CD4-positive, alpha-beta T cell treated with Interleukin-2 at 100 ng/mL for 4 hours (primary cell): ENCODE measurements at regions not wholly inside any gene's neighbourhood (a gene's known extent, or its start where the extent isn't known, plus 50 kb on each side); places are given as distances from the start of the nearest gene placed in this dataset.

ENCODE experiments used
- DNase-seq: peaks from one replicate; pipeline ENCODE4 v3.0.0-alpha.2; 2020; ENCODE audit warnings: low spot score

DNA sequence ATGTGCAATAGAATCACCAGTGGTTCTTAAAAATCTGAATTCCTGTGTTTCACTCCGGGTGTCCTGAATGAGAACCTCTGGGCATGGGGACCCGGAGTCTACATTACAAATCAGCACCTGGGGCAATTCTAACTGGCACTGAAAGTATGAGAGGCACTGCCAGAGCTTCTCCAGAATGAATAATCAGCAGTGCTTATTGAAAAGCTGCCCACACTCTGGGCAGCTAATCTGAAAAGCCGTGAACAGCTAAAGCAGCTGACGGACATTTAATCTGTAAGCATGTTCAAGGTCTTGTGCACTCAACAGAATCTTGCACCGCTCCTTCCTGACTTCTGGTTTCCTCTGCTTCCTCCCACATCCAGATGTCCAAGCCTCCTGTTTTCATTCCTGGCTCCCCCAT lies 113.3 kb upstream of the KIF5B start:
- no peak for DNase-seq

DNA sequence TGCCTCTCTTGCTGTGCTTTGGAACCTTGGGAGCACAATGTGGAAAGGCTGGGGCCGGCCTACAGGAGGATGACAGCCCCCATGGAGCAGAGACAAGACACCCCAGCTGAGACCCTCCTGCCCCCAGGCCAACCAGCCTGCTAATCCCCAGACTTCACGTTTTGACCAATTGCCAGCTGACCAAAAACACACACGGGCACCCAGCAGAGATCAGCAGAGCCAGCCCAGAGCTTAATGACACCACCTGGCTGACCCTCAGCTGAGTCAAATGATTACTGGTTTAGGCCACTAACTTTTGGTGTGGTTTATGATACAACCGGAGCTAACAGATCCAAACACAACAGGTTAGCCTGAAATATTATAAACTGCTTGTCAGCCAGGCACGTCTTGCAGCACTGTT lies 111.2 kb upstream of the KIF5B start:
- DNase-seq, result no peak

DNA sequence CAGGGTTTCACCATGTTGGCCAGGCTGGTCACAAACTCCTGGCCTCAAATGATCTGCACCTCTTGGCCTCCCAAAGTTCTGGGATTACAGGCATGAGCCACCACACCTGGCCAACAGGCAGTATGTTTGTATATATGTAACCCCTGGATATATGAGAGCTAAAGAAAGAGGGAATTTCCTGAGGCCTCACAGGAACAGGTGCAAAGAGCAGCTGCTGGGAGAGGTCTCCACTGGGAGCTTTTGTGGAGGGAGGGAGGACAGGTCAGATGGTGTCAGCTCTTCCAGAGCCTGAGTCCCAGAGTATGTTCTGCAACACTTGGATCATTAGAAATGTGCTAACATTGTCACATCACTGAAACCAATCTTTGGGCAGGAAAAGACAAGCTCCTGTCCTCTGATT lies 110.1 kb upstream of the KIF5B start:
- no peak for DNase-seq

DNA sequence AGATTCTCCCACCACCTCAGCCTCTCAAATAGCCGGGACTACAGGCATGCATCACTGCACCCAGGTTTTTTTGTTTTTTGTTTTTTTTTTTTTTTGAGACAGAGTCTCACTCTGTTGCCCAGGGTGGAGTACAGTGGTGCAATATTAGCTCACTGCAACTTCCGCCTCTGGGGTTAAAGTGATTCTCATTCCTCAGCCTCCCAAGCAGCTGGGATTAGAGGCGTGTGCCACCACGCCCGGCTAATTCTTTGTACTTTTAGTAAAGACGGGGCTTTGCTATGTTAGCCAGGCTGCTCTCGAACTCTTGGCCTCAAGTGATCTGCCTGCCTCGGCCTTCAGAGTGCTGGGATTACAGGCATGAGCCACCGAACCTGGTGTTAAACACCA lies 107.5 kb upstream of the KIF5B start:
- no peak for DNase-seq

DNA sequence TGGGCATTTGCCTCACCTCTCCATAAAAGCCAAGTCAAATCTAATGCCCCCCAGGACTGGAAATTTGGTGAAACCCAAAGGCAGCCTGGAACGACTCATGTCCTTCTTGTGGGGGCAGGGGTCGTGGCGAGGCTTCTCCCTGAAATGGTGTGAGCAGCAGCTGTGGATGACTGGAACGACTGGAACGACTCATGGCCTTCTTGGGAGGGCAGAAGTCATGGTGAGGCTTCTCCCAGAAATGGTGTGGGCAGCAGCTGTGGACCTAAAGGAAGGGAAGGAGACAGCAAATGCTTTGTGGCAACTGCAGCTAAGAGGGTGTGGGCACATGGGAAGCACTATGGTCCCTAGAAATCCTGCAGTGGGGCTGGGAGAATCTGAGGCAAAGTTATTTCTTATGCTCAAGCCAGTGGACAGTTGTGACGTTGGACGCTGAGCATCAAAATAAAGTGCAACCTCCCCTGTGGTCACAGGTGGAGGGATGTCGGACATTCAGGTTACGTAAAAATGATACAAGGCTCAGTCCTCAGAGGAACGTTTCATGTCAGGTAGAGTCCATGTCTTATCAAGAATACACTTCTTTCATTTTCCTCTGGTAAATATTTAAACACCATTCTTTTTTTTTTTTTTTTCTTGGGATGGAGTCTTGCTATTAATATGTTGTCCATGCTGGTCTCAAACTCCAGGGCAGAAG lies 107.0 kb upstream of the KIF5B start:
- no peak for DNase-seq

- DNase-seq, result no peak
These were observed 105.4 kb upstream of the KIF5B start for GRCh38 chr10:32161586-32161985.

DNA sequence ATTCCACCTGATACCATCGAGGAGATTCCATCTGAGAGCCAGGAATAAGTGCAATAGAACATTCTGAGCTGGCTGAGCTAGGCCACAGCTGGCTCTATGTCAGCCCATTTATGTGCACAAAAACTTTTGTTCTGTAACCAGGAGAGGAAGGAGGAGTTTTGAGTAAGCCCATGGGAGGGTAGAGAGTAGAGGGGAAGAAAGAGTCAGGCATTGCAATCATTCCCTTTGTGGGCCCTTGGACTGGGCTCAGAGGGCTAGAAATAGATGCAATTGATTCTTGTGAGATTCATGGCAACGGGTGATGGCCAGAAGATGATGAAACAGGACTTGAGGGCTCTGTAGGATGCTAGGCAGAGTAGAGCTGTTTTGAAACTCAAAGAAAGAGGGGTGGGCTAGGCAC lies 104.6 kb upstream of the KIF5B start:
- no peak for DNase-seq

GRCh38 chr10:32159264-32159663 lies 103.0 kb upstream of the KIF5B start:
- DNase-seq, result no peak

DNA sequence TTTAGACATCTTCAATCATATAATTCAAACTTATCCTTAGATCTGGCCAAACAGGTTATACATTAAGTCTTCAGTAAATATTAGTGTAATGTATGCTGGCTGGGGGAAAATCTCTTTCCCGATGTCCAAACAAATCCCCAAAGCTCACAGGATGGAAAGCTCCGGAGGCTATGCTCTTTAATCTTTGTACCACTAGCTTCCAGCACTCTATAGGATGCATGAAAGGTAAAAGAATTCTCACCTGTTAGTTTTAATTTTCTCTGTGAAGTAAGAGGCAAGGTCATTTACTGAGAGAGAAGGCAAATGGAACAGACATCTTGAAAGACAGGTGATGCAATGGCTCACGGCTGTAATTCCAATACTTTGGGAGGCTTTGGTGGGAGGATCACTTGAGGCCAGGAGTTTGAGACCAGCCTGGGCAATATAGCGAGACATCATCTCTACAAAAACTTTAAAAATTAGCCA lies 99.8 kb upstream of the KIF5B start:
- no peak for DNase-seq

DNA sequence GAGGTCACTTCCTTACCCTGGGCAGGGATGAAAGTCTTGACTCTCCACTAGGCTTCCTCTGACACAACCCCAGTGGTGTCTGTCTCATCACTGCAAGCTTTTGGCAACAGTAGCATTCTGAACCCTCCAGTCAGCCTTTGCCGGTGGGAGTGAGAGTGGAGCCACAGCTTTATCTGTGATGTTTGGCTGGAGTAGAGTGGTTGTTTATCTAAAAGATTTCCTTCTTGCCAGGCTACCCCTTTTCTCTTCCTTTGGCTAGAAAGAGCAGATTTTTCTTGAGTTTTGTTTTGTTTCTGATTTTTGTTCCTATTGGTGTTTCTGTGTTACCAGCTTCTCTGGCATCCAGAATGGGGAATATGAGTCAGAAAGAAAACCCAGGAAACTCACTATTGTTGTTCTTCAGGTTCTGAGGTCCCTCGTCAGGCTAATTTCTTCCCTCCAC lies 98.9 kb upstream of the KIF5B start:
- no peak for DNase-seq

DNA sequence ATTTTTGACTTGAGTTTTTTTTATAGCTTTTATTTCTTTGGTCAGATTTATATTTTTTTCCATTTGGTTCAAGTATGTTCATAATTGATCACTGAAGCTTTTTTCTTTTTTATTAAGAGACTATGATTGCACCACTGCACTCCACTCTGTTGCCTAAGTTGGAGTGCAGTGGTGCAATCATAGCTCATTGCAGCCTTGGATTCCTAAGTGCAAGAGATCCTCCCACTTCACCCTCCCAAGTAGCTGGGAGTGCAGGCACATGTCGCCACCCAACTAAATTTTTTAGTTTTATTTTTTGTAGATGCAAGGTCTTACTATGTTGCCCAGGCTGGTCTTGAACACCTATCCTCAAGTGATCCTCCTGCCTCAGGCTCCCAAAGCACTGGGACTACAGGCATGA lies 97.7 kb upstream of the KIF5B start:
- DNase-seq, result no peak

GRCh38 chr10:32153252-32153651 lies 97.0 kb upstream of the KIF5B start:
- no peak for DNase-seq

DNA sequence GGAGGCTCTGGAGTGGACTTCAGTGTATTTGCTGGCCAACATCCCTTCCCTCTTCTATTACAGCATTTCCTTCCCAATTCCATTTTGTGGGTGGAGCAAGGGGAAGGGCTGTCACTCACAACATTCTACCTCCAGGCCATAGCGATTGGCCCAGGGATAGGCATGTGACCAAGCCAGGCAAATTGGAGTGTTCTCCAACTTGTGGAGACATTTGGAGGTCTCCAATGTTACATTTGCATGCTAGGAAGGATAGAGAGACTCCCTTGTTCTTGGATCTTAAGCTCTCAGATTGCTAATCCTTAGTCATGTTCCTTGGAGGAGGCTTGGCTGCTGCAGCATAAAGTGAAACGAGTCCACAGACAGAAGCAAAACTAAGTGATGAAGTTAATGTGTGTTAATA lies 95.6 kb upstream of the KIF5B start:
- DNase-seq, result no peak

DNA sequence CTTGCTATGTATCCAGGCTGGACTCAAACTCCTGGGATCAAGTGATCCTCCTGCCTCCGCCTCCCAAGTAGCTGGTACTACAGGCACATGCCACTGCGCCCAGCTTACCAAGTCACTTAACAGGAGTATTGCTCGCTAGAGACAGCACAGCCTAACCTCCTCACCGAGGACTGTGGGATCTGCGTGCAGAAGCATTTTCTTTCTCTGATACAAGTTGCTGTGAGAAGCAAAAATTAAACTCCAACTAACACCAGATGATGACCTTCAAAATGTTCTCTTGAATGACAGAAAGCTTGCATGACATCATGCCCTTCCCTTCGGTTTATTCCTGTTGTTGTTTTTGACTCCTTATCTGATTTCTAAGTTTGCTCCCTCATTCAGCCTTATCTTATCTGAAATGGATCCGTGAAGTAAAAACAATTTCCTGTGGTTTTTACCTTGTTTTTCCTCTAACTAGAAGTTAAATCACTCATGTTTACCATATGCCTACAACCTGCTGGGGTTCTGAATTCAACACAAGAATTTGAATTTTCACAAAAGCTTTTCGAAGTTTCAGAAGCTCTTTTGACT lies 94.4 kb upstream of the KIF5B start:
- DNase-seq, result no peak

DNA sequence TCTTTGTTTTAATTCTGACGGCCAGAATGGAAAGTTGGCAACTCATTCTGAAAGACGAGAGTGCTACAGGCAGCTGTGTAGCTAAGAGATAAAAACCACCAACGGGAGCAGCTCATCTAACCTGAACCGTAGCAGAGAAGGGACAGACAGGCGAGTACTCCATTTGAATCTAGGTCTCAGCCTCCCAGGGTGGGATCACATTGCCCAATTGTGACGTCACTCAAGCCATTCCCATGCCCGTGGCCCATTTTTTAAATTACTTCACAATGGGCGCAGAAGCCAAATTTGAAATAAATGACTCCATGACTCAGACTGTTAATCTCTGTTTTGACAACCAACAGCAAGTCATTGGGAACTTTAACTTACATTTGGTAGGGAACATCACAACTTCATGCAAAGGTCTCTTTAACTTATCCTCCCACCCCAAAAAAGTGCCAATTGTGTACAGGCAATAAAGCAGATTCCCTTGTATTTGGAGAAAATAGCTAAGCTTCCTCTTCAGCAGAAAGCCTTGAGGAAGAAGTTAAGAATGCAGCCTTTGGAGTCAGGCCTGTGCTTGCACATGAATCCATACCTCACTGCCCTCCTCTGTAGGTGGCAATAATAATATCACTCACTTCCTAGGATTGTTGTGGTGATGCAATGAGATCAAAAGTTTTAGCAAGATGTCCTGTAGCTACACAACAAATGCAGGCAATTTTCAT lies 93.2 kb upstream of the KIF5B start:
- DNase-seq, result no peak

DNA sequence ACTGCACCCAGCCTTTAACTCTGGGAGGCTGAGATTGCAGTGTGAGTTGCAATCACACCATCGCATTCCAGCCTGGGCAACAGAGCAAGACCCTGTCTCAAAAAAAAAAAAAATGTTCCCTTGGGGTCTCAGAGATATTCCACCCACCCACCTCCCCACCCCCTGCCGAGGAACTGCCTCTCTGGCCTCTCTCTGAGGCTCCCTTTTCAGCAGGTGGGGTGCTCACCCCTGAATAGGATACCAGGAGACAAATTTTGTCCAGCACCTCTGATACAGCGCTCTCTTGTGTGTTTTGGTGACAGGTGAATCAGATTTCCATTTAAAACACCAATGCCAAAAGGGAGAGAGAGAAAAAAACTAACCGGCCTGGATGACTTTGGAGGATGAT lies 92.6 kb upstream of the KIF5B start:
- DNase-seq, result no peak

- DNase-seq, result no peak
These were observed 91.5 kb upstream of the KIF5B start for GRCh38 chr10:32147730-32148129.

- no peak for DNase-seq
These were observed 89.9 kb upstream of the KIF5B start for GRCh38 chr10:32146166-32146565.

- DNase-seq, result no peak
These were observed 88.8 kb upstream of the KIF5B start for GRCh38 chr10:32144817-32145688.

GRCh38 chr10:32143302-32143847 lies 87.2 kb upstream of the KIF5B start:
- no peak for DNase-seq

GRCh38 chr10:32142646-32143045 lies 86.4 kb upstream of the KIF5B start:
- DNase-seq, result no peak
